ENCODE measurements at regions not wholly inside any gene's neighbourhood (a gene's known extent, or its start where the extent isn't known, plus 50 kb on each side); places are given as distances from the start of the nearest gene placed in this dataset.
A peak's percentile ranks its signal among the peaks of the same experiment; 100 is the strongest.

GRCh38 chr1:221812905-221813597 is 71.2 kb upstream of the DUSP10 start:
- H3K4me2 ChIP-seq, result no peak overlapping the region
- H3K27me3 ChIP-seq (ENCODE audit: insufficient read depth), result no peaks in the 10 kb centered on the region
- 66% methylated on average over 8 of the region's 8 CpGs for WGBS (ENCODE audit: low lambda C conversion rate)
- TF ChIP-seq YY1 (IDR thresholded peaks at IDR 0.05; ENCODE audit: low read depth), result no peak
- TF ChIP-seq REST (IDR thresholded peaks at IDR 0.05; ENCODE audit: low read depth, low read length), result peak; percentile 58; the same call in 1 of the 2 replicates
- no peaks in the 10 kb centered on the region for H4K20me1 ChIP-seq (ENCODE audit: insufficient read depth)
- POLR2A ChIA-PET, result no interaction called here
- H3K4me1 ChIP-seq (ENCODE audit: control insufficient read depth in 1 of 2, insufficient read depth in 2 of 2, low read depth in 1 of 2, low read length in 1 of 2), result peaks cover 7 to 13% of the 10 kb centered on the region in 2 experiments; a peak in 3 of 4 replicates
- CTCF ChIA-PET, result interaction anchor here (0.8 kb wide), 1 partner anchor 18 kb away, joined by 3 read pairs; no protein-coding TSS in a partner anchor
- no peaks in the 10 kb centered on the region for H3K9me2 ChIP-seq
- H3K36me3 ChIP-seq (replicated peaks in 1 of 2; ENCODE audit: control insufficient read depth in 1 of 2, insufficient read depth in 2 of 2, low read length in 1 of 2), result no peaks in the 10 kb centered on the region
- peaks cover 27% of the 10 kb centered on the region for H3F3A ChIP-seq (replicated peaks; ENCODE audit: insufficient read depth)
- DNase-seq, result no peak
- H3K9me3 ChIP-seq, result no peaks in the 10 kb centered on the region
- H3K9ac ChIP-seq, result no peak overlapping the region
- no peak overlapping the region for H3K27ac ChIP-seq (ENCODE audit: low read depth in 2 of 2, low read length in 1 of 2)
- no peak overlapping the region for H3K4me3 ChIP-seq (ENCODE audit: low read depth in 2 of 2, low read length in 1 of 2)
- no peaks in the 10 kb centered on the region for H3K79me2 ChIP-seq (ENCODE audit: insufficient read depth)
- H2AFZ ChIP-seq (ENCODE audit: low read depth), result no peak overlapping the region

GRCh38 chr1:221812088-221812752 is 70.3 kb upstream of the DUSP10 start:
- no peaks in the 10 kb centered on the region for H3K9me2 ChIP-seq
- TF ChIP-seq PBX3 (IDR thresholded peaks at IDR 0.05) (no peak), SMC3 (IDR thresholded peaks at IDR 0.05; ENCODE audit: low read depth, low read length) (no peak), FOSL2 (IDR thresholded peaks at IDR 0.05; ENCODE audit: borderline replicate concordance, low read depth) (no peak), USF2 (IDR thresholded peaks at IDR 0.05; ENCODE audit: borderline replicate concordance, low read depth, low read length) (no peak), GATA2 (CRISPR knock-in tag; IDR thresholded peaks at IDR 0.05) (no peak), CTCF (IDR thresholded peaks at IDR 0.05) (no peak), RXRA (IDR thresholded peaks at IDR 0.05; ENCODE audit: borderline replicate concordance, low read depth) (no peak), IRF3 (IDR thresholded peaks at IDR 0.05; ENCODE audit: low read depth, low read length) (no peak), ZBTB33 (IDR thresholded peaks at IDR 0.05; ENCODE audit: borderline replicate concordance, low read depth) (no peak), ELF1 (IDR thresholded peaks at IDR 0.05) (no peak), MXI1 (IDR thresholded peaks at IDR 0.05; ENCODE audit: low read depth, low read length) (no peak), POLR2AphosphoS5 (IDR thresholded peaks at IDR 0.05; ENCODE audit: low read depth, low read length) (no peak)

More at GRCh38 chr1:221812088-221812752, 70.3 kb upstream of the DUSP10 start:
- H2AFZ ChIP-seq (ENCODE audit: low read depth), result no peak overlapping the region
- no peaks in the 10 kb centered on the region for H3K79me2 ChIP-seq (ENCODE audit: insufficient read depth)
- H3F3A ChIP-seq (replicated peaks; ENCODE audit: insufficient read depth), result peaks cover 24% of the 10 kb centered on the region
- no peaks in the 10 kb centered on the region for H3K9me3 ChIP-seq
- H3K36me3 ChIP-seq (replicated peaks in 1 of 2; ENCODE audit: control insufficient read depth in 1 of 2, insufficient read depth in 2 of 2, low read length in 1 of 2), result no peaks in the 10 kb centered on the region
- ChIA-PET POLR2A (no interaction called here), CTCF (no interaction called here)
- no peak overlapping the region for H3K27ac ChIP-seq (ENCODE audit: low read depth in 2 of 2, low read length in 1 of 2)
- H3K4me1 ChIP-seq (ENCODE audit: control insufficient read depth in 1 of 2, insufficient read depth in 2 of 2, low read depth in 1 of 2, low read length in 1 of 2), result peaks cover 7 to 13% of the 10 kb centered on the region in 2 experiments; a peak in 3 of 4 replicates
- WGBS (ENCODE audit: low lambda C conversion rate), result 86% methylated on average over 2 of the region's 2 CpGs
- H3K4me3 ChIP-seq (ENCODE audit: low read depth in 2 of 2, low read length in 1 of 2), result no peak overlapping the region
- no peak overlapping the region for H3K4me2 ChIP-seq
- no peaks in the 10 kb centered on the region for H3K27me3 ChIP-seq (ENCODE audit: insufficient read depth)
- no peak overlapping the region for H3K9ac ChIP-seq
- no peaks in the 10 kb centered on the region for H4K20me1 ChIP-seq (ENCODE audit: insufficient read depth)
- no peak for DNase-seq
